ENCODE measurements at regions not wholly inside any gene's neighbourhood (a gene's known extent, or its start where the extent isn't known, plus 50 kb on each side); places are given as distances from the start of the nearest gene placed in this dataset.
"Not testable (repeated sequence)": the region's sequence is repeated elsewhere in the genome, so short reads cannot be mapped to it uniquely, and the experiment has no call there.

- DNase-seq (ENCODE audit: low read depth in 2 of 2), result peak; percentile 82 to 84
Measured at GRCh38 chr12:25424211-25424731, 128.8 kb downstream of the LMNTD1 start.

DNA sequence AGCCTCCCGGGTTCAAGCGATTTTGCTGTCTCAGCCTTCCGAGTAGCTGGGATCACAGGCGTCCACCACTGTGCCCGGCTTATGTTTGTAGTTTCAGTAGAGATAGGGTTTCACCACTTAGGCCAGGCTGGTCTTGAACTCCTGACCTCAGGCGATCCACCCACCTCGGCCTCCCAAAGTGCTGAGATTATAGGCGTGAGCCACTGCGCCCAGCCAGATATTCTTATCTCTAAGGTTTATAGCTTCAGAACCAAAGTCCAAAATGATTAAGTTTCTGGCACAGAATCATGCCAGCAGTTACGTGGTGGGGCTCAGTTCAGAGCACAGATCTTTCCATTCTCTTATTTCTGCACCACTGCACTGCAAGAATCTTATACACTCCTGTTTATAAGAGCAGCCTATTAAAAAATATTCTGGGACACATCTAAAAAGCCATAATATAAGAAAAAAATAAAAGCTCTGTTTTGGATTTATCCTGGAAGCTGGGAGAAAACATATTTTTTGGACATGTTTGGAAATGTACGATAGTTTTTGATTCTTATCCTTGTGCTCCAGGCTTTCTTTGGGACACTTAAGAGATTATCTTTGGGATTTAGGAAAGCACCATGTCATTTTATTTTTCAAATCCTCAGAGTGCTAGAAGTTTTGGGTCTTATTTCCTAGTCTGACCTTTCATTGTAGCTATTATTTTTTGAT is 129.6 kb downstream of the LMNTD1 start:
- DNase-seq (ENCODE audit: low read depth in 2 of 2), result no peak

DNA sequence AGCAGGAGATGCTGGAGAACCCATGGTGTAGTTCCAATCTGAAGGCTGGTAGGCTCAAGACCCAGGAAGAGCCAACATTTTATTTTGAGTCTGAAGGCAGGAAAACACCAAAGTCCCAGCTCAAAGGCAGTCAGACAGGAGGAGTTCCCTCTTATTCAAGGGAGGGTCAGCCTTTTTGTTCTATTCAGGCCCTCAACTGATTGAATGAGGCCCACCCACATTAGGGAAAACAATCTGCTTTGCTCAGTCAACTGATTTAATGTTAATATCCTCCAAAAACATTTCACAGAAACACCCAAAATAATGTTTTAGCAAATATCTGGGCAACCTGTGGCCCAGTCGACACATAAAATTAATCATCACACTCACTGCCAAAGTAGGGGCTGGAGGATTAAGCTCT is 130.8 kb downstream of the LMNTD1 start:
- DNase-seq (ENCODE audit: low read depth in 2 of 2), result no peak

GRCh38 chr12:25421651-25422167 is 131.4 kb downstream of the LMNTD1 start:
- DNase-seq (ENCODE audit: low read depth in 2 of 2), result no peak

DNA sequence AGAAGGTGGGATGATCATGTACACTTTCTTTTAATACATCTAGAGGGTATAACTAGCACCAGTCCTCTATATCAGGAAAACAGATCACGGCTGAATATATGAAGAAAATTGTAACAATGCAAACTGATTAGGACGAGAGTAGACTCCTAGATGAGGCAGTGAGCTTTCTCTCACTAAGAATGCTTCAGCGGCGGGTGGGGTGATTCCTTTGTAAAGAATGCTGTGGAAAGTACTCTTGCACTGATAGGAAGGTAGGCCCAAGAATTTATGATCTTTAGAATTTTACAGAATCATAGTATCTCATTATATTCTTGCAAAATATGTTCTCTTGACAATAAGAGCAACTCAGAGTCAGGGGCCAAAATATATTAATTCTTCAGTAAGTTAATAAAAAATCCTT is 133.0 kb downstream of the LMNTD1 start:
- DNase-seq (ENCODE audit: low read depth in 2 of 2), result no peak

- no peak for DNase-seq (ENCODE audit: low read depth in 2 of 2)
Measured at GRCh38 chr12:25419595-25419994, 133.5 kb downstream of the LMNTD1 start.

DNA sequence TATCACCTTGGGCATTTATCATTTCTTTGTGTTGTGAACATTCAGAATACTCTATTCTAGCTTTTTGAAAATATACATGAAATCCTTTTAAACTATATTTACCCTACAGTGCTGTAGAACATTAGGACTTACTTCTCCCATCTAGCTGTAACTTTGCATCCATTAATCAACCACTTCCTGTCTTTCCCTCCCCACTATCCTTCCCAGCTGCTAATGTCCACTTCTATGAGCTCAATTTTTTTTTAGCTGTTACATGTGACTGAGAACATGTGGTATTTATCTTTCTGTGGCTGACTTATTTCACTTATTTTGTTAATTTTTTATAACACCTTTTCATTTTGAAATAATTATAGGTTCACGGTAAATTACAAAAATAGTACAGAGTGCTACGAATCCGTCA is 136.0 kb downstream of the LMNTD1 start:
- no peak for DNase-seq (ENCODE audit: low read depth in 2 of 2)

- DNase-seq (ENCODE audit: low read depth in 2 of 2), result no peak
Measured at GRCh38 chr12:25416516-25416915, 136.6 kb downstream of the LMNTD1 start.

DNA sequence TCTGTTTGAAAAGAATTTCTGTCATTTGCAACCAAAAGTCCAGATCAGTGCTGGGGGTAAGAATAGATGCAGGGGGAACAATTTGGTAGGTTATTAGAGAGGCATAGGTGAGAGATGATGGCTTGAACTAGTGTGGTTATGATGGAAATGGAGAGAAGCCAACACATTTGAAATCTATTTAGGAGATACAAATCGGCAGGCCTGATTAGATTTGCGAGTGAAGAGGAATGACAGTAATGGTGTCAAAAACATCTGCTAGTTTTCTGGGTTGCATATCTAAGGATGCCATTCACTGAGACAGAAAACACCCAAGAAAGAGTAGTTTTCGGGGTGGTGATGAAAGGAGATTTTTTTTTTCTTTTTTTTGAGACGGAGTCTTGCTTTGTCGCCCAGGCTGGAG is 138.1 kb downstream of the LMNTD1 start:
- DNase-seq (ENCODE audit: low read depth in 2 of 2), result no peak

GRCh38 chr12:25412735-25413134 is 140.3 kb downstream of the LMNTD1 start:
- DNase-seq (ENCODE audit: low read depth in 2 of 2), result no peak

DNA sequence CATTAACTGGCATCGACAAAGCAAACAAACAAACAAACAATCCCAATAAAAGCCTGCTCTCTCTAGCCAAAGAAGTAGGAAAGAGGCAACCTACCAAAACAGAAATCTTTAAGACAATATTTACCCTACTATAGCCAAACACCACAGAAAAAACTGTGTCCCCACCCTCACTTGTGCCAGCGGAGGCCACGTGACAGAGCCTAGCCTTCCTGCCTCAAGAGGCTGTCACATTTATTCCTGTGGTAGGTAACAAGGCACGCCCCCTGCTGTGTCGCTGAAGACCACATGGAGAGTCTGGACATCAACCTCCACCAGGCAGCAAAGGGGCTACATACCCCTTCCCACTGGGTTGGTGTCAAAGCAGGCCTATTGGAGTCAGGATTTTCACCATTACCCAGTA is 148.1 kb downstream of the LMNTD1 start:
- no peak for DNase-seq (ENCODE audit: low read depth in 2 of 2)

- peak in 1 of 2 experiments; percentile 25 for DNase-seq (ENCODE audit: low read depth in 2 of 2)
Measured at GRCh38 chr12:25401547-25402345, 151.0 kb upstream of the KRAS start.

GRCh38 chr12:25397001-25397400 is 146.3 kb upstream of the KRAS start:
- DNase-seq (ENCODE audit: low read depth in 2 of 2), result no peak

DNA sequence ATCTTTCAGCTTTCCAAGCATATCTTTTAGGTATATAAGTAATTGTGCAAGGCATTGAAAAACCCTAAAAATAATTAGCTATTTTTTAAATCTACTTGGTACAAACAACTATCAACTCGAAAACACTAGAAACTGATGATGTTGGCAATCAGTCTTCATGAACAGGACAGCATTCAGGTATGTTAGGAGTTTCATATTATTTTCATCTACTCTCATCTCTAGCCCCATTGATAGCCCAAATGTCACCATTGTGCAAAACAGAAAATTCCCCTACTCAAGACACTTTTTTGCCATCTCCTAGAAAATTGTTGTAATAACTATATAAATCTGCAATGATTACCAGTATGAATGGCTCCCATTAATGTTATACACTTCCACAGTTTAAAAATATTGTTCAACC is 144.5 kb upstream of the KRAS start:
- DNase-seq (ENCODE audit: low read depth in 2 of 2), result no peak

DNA sequence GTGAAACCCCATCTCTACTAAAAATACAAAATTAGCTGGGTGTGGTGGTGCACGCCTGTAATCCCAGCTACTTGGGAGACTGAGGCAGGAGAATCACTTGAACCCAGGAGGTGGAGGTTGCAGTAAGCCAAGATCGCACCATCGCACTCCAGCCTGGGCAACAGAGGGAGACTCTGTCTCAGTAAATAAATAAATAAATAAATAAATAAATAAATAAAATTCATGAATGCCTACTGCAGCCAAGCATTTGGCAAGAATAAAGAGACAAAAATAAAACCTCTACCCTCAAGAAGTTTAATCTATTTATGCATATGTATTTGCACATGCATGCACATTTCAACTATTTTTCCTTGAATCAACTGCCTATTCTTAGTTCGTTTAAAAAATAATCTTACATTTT is 144.0 kb upstream of the KRAS start:
- DNase-seq (ENCODE audit: low read depth in 2 of 2), result not testable (repeated sequence)

GRCh38 chr12:25394025-25394424 is 143.3 kb upstream of the KRAS start:
- no peak for DNase-seq (ENCODE audit: low read depth in 2 of 2)

DNA sequence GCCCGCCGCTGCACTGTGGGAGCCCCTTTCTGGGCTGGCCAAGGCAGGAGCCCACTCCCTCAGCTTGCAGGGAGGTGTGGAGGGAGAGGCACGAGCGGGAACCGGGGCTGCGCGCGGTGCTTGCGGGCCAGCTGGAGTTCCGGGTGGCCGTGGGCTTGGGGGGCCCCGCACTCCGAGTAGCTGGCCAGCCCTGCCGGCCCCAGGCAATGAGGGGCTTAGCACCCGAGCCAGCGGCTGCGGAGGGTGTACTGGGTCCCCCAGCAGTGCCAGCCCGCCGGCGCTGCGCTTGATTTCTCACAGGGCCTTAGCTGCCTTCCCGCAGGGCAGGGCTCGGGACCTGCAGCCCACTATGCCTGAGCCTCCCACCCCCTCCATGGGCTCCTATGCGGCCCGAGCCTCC is 140.6 kb upstream of the KRAS start:
- DNase-seq (ENCODE audit: low read depth in 2 of 2), result not testable (repeated sequence)

- no peak for DNase-seq (ENCODE audit: low read depth in 2 of 2)
Measured at GRCh38 chr12:25388183-25388582, 137.5 kb upstream of the KRAS start.

GRCh38 chr12:25387732-25388050 is 137.0 kb upstream of the KRAS start:
- no peak for DNase-seq (ENCODE audit: low read depth in 2 of 2)

GRCh38 chr12:25386831-25387731 is 136.4 kb upstream of the KRAS start:
- peak; percentile 80 to 81 for DNase-seq (ENCODE audit: low read depth in 2 of 2)

- DNase-seq (ENCODE audit: low read depth in 2 of 2), result no peak
Measured at GRCh38 chr12:25384893-25385248, 134.1 kb upstream of the KRAS start.

All from fibroblast of skin of left quadriceps (primary cell).